Ecto neural progenitor cell (in vitro differentiated cells): ENCODE measurements at regions not wholly inside any gene's neighbourhood (a gene's known extent, or its start where the extent isn't known, plus 50 kb on each side); places are given as distances from the start of the nearest gene placed in this dataset.

Experiments used
- DNase-seq: peaks from one replicate; pipeline ENCODE4 v3.0.0-alpha.2; 2018; ENCODE audit warnings: low spot score

DNA sequence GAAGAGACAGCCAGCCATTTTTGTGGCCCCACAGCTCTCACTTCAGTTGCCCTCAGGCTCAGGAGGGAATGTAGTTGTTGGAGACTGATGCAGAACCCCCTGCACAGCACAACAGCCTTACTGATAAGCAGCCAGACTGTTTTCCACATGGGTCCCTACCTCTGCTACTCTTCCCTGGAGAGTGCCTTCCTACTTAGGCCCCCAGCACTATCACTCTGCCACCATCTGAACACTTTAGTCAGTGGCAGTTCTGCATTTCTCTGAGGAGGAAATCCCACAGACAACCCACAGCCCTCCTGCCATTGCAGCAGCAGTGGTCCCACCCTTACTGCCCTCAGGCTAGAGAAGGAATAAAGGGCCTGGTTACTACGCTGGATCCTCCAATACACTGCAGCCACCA lies 61.8 kb upstream of the PTPRD start:
- no peak for DNase-seq

DNA sequence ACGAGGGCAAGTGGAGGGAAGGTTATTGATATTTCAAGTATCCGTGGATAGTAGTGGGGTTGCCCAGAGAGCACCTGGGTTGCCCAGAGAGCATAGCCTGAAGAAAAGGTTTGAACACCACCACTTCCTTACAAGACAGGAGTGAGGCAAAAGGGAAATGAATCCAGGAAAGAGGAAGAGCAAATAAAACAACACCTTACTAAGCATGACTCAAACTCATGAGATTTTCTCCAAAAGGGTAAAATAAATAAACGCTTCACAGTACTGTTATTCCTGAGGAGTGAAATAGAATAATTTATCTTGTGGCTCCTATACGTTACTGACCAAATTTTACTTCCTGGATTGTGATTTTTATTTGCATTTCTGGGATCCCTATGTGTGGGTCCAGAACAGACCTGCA lies 65.2 kb upstream of the PTPRD start:
- no peak for DNase-seq

DNA sequence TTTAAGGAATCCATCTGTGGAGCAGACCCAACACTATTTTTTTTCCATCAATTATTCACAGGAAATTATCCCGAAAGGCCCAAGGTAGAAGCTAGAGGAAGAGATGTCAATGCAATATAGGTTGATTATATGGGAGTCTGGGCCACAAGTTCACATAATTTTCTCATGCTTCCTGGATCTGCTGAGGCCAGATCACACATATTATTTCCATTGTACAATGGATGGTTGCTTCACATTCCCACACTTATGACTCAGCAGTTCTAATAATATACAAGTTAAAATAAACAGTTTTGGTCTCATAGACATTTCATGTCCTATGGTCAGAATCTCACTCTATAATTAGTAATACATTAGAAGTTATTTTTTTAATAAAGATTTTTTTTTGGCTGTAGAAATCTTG lies 66.0 kb upstream of the PTPRD start:
- DNase-seq, result no peak

DNA sequence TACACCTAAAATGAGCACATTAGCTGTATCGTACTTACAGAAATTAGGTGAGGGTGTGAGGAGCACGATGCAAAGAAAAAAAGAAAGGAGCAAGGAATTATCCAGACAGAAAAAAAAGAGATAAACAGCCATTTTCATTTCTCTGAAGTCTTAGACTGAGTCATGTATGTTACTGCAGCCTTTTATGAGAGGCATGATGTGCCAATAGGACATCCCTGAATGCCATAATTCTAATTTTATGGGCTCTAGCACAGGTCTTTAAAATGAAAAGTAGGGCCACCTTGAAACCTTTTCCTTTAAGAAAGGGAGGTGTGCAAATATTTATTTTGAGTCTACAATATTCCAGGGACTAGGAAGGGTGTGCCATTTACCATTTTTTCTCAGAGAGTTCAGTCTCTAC lies 74.1 kb upstream of the PTPRD start:
- no peak for DNase-seq

DNA sequence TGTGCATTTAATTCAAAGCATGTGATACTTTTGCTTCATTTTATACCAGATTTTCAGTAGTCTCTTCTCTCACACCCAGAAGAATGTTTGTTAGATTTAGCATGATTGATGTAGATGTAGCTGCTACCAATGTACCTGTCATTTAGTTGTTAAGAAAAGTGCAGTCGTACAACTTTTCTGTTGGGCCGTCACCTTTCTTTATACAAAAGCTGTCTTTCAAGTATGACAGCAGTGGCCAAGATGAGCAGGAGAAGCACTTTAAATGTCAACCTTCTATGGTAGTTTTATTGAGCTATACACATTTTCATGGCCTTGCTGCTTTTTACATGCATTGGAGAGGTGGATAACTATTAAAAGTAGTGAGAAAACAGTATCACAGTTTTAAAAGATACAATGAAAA lies 77.7 kb upstream of the PTPRD start:
- no peak for DNase-seq

DNA sequence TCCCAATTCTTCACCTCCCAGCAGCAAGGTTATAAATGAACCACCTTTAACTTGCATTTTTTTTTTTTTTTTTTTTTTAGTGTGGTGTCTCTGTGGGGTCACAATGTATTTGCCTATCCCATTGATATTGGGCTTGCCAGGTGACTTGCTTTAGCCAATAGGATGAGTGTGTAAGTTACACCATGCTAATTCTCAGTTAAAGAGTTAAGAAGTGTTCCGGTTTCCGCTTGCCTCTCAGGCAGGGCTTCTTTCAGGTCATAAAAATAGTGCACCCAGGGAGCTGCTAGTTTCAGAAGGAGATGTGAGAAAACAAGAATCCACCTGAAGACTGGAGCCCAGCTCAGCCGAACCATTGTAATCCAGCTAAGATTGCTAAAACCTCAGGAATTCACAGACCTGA lies 84.2 kb upstream of the PTPRD start:
- no peak for DNase-seq

DNA sequence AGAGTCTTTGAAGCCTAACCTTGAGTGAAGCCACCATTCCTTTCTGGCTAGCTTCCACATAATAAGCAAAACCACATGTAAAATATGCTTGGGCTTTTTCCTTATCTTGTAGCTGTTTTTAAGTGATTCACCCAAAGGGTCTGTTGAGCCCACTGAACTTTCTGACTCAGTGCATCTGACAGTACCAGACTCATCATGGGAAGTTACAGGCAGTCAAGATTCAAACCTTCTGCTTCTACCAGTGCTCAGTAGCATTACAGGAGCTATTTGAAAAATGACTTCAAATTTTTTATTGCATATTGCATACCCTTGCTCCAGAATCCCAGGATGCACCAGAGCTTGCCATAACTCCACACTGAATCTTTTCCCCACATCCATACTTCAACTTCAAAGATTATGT lies 87.5 kb upstream of the PTPRD start:
- DNase-seq, result no peak

DNA sequence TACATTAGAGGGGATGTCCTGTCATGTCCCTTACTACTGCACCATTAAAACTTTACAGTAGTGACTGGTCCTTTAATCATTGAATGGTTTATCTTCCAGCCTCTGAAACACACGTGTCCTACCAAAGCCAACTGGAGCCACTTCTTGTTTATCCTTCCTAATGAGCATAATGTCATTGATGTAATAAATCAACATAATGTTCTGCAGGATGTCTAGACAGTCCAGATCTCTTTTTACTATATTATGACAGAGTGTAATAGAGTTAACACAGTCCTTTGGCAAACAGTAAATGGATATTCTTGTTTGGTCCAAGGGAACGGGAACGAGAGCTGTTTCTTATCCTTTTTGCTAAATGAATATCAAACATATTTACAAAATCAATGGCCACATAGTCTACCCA lies 88.1 kb upstream of the PTPRD start:
- no peak for DNase-seq

DNA sequence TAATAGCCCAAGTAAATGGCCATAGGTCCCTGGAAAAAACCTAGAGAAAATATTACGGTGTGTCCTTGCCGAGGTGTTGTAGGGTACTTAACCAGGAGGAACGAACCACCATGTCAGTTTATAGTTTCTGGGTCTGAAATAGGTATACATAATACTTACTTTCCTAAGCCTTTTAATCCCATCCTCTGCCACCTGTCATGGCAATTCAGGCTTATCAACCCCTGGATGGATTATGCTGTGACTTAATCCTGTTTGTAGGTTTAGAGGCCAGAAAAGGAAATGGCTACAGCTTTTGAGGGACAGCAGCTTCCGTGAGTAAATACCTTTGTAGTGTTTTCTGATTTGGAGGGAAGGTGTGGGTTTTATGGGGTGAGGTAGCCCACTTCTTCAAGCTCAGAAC lies 89.1 kb upstream of the PTPRD start:
- DNase-seq, result no peak

DNA sequence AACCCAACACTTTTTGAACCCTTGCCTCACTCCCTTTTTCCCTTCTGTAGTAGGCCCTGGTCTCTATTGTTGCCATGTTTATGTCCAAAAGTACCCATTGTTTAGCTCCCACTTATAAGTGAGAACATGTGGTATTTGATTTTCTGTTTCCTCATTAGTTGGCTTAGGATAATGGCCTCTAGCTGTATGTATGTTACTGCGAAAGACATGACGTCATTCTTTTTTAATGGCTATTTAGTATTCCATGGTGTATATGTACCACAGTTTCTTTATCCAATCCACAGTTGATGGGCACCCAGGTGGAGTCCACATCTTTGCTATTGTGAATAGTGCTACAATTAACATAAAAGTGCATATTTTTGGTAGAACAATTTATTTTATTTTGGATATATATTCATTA lies 90.3 kb upstream of the PTPRD start:
- no peak for DNase-seq

DNA sequence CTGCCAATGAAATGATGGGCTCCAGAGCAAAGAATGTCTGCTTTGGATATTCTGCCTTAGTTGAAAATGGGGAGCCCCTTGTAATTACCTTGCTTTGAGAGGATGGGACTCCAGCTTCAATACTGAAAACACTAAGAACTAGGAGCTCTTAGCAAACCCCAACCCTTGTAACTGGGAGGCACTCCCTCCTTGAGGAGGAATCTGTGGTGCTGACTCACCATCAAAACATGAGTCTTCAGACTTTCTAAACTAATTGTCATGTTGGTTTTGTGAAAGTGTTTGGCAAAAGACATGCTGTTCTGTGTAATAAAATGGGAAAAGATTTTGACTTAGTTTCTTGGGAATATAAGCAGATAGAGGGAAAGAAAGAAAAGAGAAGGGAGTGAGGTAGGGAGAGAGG lies 91.9 kb upstream of the PTPRD start:
- DNase-seq, result no peak

DNA sequence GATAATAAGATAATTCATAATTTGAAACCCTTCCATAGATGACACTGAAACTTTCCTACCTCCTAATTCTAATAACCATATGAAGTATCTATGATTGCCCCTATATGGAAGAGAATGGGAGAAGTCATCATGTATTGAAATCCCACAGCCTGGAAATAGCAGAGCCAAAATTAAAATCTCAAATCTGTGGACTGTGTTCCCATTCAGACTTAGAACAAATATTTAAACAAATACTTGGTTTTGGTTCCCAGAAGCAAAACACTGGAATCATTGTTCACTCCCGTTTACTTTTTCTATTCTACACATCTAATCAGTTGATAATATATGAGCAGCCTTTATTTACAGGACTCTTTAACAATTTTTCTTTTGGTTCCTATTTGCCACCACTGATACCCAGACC lies 92.6 kb upstream of the PTPRD start:
- no peak for DNase-seq

DNA sequence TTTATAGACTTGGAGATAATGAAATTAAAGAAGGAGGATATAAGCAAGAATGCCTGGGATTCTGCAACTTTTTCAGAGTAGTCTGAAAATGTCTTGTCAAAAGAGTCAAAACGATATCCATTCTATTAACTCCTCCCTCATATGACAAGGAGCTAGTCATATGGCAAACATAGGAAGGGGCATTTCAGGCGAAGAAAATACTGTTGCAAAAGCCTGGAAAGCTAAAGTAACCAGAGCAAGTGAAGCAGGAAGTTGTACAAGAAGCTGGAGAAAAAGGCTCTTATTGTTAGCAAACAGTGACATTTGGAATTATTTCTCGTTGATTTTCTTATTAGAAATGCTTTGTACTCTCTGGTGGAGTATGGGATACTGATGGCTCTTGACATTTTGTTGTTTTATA lies 94.0 kb upstream of the PTPRD start:
- DNase-seq, result no peak

DNA sequence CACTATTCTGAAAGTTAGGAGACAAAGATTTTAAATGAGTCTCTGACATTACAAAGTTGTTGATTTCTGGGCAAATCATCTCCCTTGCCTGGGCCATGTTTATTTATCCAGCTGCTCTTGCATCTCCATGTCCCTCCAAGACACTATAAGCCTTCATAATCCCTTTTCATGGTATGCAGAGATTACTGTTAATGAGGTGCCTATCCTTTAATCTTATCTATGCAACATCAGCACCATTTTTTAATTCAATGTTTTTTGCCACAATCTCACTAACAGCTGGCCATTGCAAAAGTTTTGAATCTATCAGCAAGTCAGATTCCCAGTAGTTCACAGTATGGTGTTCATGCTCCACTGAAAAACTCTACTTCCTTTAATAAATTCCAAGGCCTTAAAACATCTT lies 108.5 kb upstream of the PTPRD start:
- no peak for DNase-seq

DNA sequence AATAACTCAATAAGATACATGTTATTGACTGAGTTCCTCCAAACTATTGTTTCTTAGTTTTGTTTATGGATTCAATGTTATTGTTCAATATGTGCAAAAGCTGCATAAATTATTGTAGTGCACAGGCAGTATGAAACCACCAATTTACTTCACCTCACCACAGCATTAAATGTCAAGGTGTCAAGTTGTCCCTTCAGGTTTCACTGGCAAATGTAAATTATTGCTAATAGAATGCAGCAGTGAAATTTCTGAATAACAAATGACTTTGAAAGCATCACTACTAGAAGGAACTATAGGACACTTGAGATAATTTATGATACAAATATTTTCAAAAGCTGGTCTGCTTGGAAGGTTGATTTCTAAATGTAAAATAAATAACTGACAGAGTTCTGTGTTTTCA lies 116.4 kb upstream of the PTPRD start:
- no peak for DNase-seq

DNA sequence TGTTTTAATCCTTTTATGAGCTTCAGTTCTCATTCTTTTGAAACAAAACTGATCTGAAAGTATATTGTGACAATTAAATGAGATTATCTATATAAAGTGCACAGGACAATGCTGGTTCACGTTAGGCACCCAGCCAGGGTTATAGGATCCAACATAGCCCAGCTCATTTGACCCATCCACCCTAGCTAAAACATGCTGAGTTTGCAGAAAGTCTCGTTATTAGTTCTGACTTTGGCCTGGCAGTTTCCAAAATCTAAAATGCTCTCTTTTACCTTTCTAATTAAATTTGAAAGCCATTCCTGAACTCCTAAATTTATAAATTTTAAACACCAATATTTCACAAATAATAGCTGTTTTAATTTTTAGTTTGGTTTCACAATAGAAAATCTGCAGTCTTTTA lies 131.9 kb upstream of the PTPRD start:
- no peak for DNase-seq

DNA sequence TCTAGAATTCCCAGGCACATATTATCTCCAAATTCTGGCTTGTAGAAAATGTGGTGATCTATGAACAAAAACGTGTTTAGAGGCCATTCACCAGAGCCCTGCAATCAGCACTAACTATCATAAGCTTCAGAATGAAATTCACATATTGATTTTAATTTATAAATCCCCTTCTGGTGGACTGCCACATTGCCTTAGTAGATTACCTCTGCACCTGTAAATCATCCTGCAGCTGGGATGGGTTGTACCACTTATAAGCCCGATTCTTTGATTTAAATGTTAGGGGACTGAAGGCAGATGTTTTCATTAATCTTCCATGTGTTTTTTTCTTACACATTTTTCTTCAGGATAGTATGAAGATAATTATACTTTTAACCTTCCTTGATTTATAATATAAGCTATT lies 140.7 kb upstream of the PTPRD start:
- DNase-seq, result no peak

DNA sequence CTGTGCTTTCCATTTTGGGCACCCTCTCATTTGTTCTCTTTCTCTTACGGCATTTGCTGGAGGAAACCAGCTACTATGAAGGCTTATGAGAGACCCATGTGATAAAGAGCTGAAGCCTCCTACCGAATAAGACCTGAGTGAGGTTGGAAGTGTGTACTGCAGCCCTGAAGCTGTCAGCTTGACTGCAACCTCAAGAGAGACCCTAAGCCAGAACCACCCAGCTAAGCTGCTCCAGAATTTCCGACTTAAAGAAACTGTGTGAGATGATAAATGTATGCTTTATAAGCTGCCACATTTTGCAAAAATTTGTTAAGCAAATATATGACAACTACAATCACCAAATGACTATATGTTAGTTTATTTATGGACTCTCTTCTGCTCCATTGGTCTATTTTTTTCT lies 151.7 kb upstream of the PTPRD start:
- DNase-seq, result no peak

DNA sequence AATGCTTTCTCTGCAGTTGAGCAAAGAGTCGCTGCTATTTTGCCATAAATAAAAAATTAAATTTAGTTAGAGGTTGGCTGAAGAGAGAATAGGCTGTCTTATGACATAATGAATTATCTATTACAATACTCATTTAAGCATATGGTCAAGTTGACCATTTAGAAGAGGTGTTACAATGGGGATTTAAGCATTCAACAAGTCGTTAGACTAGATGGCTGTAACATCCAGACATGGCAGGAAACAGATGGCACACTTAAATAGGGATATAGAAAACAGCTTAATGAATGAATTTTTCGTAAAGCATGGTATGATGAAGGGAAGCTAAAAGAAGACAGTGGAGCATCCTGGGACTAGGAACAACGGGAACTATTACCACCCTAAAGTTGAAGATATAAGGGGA lies 160.3 kb upstream of the PTPRD start:
- DNase-seq, result no peak

DNA sequence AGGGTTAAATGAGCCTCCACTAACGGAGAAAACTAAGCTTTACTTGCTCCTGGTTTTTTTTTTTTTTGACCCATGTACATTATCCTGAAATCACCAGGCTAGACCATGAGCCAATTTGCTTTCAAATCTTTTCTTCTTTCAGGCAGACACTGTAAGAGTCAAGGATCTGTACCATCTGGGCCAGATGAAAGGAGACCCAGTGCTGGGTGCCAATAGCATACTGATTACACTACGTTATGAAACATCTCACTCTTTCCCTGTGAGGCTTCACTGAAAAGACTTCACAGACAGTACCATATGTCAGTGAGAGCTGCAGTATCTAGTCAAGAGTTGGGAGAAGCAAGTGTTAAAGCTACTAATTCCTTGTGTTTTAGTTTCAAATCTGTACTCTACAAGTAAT lies 161.2 kb upstream of the PTPRD start:
- no peak for DNase-seq

DNA sequence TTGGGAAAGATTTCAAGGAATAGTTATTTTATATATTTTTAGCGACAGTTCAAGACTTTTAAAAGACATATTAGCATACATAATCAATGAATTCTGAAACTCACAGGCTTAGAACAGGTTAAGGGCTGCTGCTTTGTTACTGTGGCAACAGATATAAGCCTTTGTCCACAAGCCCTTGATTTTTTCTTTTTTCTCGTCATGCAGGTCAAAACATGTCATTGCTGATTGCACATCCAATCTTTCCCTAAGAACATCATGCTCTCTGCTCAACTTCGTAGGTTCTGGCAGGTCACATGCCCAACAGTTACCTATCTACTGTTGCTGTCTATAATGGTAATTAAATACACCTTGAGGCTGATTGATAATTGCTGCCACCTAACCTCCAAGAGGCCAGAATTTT lies 172.5 kb upstream of the PTPRD start:
- DNase-seq, result no peak

DNA sequence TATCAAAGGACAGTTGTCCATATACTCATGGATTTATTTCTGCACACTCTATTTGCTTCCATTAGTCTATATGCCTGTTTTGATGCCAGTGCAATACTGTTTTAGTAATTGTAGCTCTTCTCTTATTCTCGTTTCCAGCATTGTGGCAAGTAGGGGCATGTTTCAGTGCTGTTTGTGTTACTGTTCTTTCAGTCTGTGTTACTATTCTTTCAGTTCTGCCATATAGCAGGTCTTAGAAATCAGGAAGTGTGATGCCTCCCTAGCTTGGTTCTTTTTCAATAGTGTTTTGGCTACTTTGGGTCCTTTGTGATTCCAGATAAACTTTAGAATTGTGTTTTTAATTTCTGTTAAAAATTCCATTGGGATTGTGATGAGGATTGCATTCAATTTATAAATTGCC lies 180.5 kb upstream of the PTPRD start:
- DNase-seq, result no peak

DNA sequence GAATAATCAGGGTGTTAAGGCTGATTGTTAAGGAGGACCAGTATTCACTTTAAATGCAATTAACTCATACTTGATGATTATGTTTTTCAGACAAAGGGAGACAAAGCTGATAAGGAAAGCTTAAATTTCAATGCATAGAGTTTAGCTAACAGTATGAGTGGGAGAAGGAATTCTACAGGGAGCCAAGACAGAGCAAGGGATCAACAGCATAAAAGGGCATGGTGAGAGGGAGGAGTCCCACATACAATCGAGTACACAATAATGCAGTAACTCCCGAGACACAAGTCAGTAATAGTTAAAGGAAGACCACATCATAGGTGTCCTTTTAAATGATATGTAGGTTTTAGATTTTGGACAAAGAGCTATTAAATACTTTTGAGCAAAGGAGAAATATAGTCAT lies 191.7 kb upstream of the PTPRD start:
- DNase-seq, result no peak

DNA sequence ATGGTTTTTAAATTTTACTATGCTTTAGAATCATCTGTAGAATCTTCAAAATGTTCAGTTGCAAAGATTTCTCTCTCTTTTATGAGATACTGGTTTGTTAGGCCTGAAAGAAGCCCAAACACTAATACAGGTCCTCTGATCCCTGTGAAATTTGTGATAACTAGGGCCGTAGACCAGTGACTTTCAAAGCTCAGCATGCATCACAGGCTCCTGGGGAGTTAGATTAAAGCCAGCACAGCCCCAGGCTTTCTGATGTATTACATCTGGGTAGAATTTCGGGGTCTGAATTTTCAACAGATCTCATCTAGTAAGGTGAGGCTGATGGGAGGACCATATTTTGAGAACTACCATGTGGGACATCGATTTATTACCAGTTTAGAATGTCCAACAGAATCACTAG lies 194.1 kb upstream of the PTPRD start:
- no peak for DNase-seq

DNA sequence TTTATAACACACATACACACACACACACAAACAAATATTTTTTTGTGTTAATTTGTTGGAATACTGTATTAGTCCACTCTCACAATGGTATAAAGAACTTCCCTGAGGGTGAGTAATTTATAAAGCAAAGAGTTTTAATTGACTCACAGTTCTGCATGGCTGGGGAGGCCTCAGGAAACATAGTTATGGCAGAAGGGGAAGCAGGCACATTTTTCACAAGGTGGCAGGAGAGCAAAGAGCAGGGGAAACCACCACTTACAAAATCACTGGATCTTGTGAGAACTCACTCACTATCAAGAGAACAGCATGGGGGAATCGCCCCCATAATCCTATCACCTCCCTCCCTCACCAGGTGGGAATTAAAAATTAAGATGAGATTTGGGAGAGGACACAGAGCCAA lies 205.4 kb upstream of the PTPRD start:
- no peak for DNase-seq
